Smooth muscle cell of the brain vasculature (primary cell): ENCODE measurements at regions not wholly inside any gene's neighbourhood (a gene's known extent, or its start where the extent isn't known, plus 50 kb on each side); places are given as distances from the start of the nearest gene placed in this dataset.
"Not testable (repeated sequence)": the region's sequence is repeated elsewhere in the genome, so short reads cannot be mapped to it uniquely, and the experiment has no call there.

Experiments
- DNase-seq: peaks from one replicate; pipeline ENCODE4 v3.0.0-alpha.2; 2012; ENCODE audit warnings: low read depth, low spot score

GRCh38 chrX:123075947-123076561 is 108.0 kb upstream of the GRIA3 start:
- DNase-seq, result no peak

GRCh38 chrX:123077631-123078030 is 106.4 kb upstream of the GRIA3 start:
- DNase-seq, result no peak

- DNase-seq, result no peak
Observed at GRCh38 chrX:123080065-123080464, 104.0 kb upstream of the GRIA3 start.

GRCh38 chrX:123081776-123082175 is 102.3 kb upstream of the GRIA3 start:
- no peak for DNase-seq

- no peak for DNase-seq
Observed at GRCh38 chrX:123083924-123084323, 100.2 kb upstream of the GRIA3 start.

- no peak for DNase-seq
Observed at GRCh38 chrX:123084797-123085196, 99.3 kb upstream of the GRIA3 start.

GRCh38 chrX:123085311-123085940 is 98.7 kb upstream of the GRIA3 start:
- no peak for DNase-seq

GRCh38 chrX:123086768-123087167 is 97.3 kb upstream of the GRIA3 start:
- no peak for DNase-seq

GRCh38 chrX:123087326-123087725 is 96.8 kb upstream of the GRIA3 start:
- DNase-seq, result no peak

- no peak for DNase-seq
Observed at GRCh38 chrX:123088331-123088730, 95.7 kb upstream of the GRIA3 start.

- no peak for DNase-seq
Observed at GRCh38 chrX:123088930-123089329, 95.1 kb upstream of the GRIA3 start.

GRCh38 chrX:123093792-123094191 is 90.3 kb upstream of the GRIA3 start:
- DNase-seq, result no peak

- DNase-seq, result no peak
Observed at GRCh38 chrX:123108513-123109427, 75.3 kb upstream of the GRIA3 start.

- no peak for DNase-seq
Observed at GRCh38 chrX:123121241-123121640, 62.8 kb upstream of the GRIA3 start.

- DNase-seq, result not testable (repeated sequence)
Observed at GRCh38 chrX:123129805-123130204, 54.3 kb upstream of the GRIA3 start.
